ENCODE measurements at regions not wholly inside any gene's neighbourhood (a gene's known extent, or its start where the extent isn't known, plus 50 kb on each side); places are given as distances from the start of the nearest gene placed in this dataset.
"Not testable (repeated sequence)": the region's sequence is repeated elsewhere in the genome, so short reads cannot be mapped to it uniquely, and the experiment has no call there.

- intact Hi-C loops (cut with DNase I) = no loop called here
- no peak for ATAC-seq
- 96 to 98% (median 98%) methylated on average over 8 to 20 of the region's 20 CpGs for WGBS, 4 donors
- no peaks in the 10 kb centered on the region for H3K36me3 ChIP-seq
- TF ChIP-seq CTCF (IDR thresholded peaks at IDR 0.05) = no peak
- TF ChIP-seq POLR2A (IDR thresholded peaks at IDR 0.05) = no peak
- no peaks in the 10 kb centered on the region for H3K4me1 ChIP-seq
- H3K4me3 ChIP-seq = no peak overlapping the region
- peaks cover 0 to 6% (median 0%) of the 10 kb centered on the region in 12 donors for H3K9me3 ChIP-seq
- peaks cover 0 to 9% (median 0%) of the 10 kb centered on the region in 9 donors for H3K27me3 ChIP-seq
- H3K27ac ChIP-seq = peak overlapping the region in 1 of 12 donors; percentile 64
- no peak for DNase-seq
Observed at GRCh38 chr5:50921366-50922133, 255.1 kb downstream of the PARP8 start.

- peak overlapping the region in 7 of 12 donors; percentile 2 to 32 (median 19) for H3K4me3 ChIP-seq
- H3K9me3 ChIP-seq; H3K27me3 ChIP-seq; intact Hi-C loops (cut with DNase I); H3K36me3 ChIP-seq; H3K4me1 ChIP-seq: not testable (repeated sequence)
- ATAC-seq (peak in 3 of 4 donors; percentile 49 to 66 (median 56)), DNase-seq (peak in 2 of 5 donors; percentile 24 to 62)
- 61 to 83% (median 71%) methylated on average over 12 to 37 of the region's 37 CpGs for WGBS, 4 donors
- peak overlapping the region in 8 of 12 donors; percentile 23 to 80 (median 57) for H3K27ac ChIP-seq
- peak in 11 of 12 donors; percentile 26 to 72 (median 59) for TF ChIP-seq CTCF (IDR thresholded peaks at IDR 0.05)
Observed at GRCh38 chr5:50922134-50922941, 255.9 kb downstream of the PARP8 start.

GRCh38 chr5:50922942-50923767, 256.7 kb downstream of the PARP8 start:
- no peaks in the 10 kb centered on the region for H3K36me3 ChIP-seq
- peak overlapping the region in 7 of 12 donors; percentile 2 to 32 (median 19) for H3K4me3 ChIP-seq
- intact Hi-C loops (cut with DNase I) = no loop called here
- ATAC-seq (peak; percentile 68 to 83 (median 78)), DNase-seq (peak in 4 of 5 donors; percentile 23 to 72 (median 42))
- 64 to 80% (median 76%) methylated on average over 27 to 34 of the region's 34 CpGs for WGBS, 4 donors
- no peaks in the 10 kb centered on the region for H3K9me3 ChIP-seq
- no peak for TF ChIP-seq POLR2A (IDR thresholded peaks at IDR 0.05)
- peak in 5 of 12 donors; percentile 0 to 32 (median 3) for TF ChIP-seq CTCF (IDR thresholded peaks at IDR 0.05)
- H3K27me3 ChIP-seq = peaks cover 0 to 9% (median 0%) of the 10 kb centered on the region in 9 donors
- H3K27ac ChIP-seq = peak overlapping the region in 9 of 12 donors; percentile 23 to 80 (median 55)
- no peaks in the 10 kb centered on the region for H3K4me1 ChIP-seq
